Fibroblast of lung (primary cell): ENCODE measurements at regions not wholly inside any gene's neighbourhood (a gene's known extent, or its start where the extent isn't known, plus 50 kb on each side); places are given as distances from the start of the nearest gene placed in this dataset.

ENCODE experiments used
- EZH2 ChIP-seq: IDR thresholded peaks from 2 replicates; pipeline ENCODE4 v1.5.1; 2012; ENCODE audit warnings: low read length, control low read depth, mild to moderate bottlenecking; ENCODE audit errors: missing control alignments
- TF ChIP-seq, protein P1 (sequence below), 2 donors: IDR thresholded peaks in 1 of 2; conservative IDR thresholded peaks in 1 of 2; 1 replicate in 1 of 2; 2 replicates in 1 of 2; pipeline ENCODE4 v1.5.1; 2011 to 2012; ENCODE audit warnings: low read length in 2 of 2, control low read depth in 1 of 2, inconsistent platforms in 1 of 2, low read depth in 1 of 2, mild to moderate bottlenecking in 1 of 2

GRCh38 chr17:22202702-22203101 is 510.4 kb downstream of the KCNJ18 start:
- TF ChIP-seq, protein P1, sequence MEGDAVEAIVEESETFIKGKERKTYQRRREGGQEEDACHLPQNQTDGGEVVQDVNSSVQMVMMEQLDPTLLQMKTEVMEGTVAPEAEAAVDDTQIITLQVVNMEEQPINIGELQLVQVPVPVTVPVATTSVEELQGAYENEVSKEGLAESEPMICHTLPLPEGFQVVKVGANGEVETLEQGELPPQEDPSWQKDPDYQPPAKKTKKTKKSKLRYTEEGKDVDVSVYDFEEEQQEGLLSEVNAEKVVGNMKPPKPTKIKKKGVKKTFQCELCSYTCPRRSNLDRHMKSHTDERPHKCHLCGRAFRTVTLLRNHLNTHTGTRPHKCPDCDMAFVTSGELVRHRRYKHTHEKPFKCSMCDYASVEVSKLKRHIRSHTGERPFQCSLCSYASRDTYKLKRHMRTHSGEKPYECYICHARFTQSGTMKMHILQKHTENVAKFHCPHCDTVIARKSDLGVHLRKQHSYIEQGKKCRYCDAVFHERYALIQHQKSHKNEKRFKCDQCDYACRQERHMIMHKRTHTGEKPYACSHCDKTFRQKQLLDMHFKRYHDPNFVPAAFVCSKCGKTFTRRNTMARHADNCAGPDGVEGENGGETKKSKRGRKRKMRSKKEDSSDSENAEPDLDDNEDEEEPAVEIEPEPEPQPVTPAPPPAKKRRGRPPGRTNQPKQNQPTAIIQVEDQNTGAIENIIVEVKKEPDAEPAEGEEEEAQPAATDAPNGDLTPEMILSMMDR (conservative IDR thresholded peaks at IDR 0.05 in 1 of 2, IDR thresholded peaks at IDR 0.05 in 1 of 2; ENCODE audit: low read depth in 1 of 2, low read length in 2 of 2): no peak
- TF ChIP-seq EZH2: no peak
